NB4 (cell line): ENCODE measurements at regions not wholly inside any gene's neighbourhood (a gene's known extent, or its start where the extent isn't known, plus 50 kb on each side); places are given as distances from the start of the nearest gene placed in this dataset.

Experiments
- CTCF ChIP-seq: IDR thresholded peaks from one replicate; pipeline ENCODE4 v1.5.1; 2012; ENCODE audit warnings: low read depth, low read length
- MYC ChIP-seq: IDR thresholded peaks from 2 replicates; pipeline ENCODE4 v1.6.1; 2011; ENCODE audit warnings: low read depth, low read length
- POLR2A ChIP-seq: IDR thresholded peaks from 2 replicates; pipeline ENCODE4 v1.6.1; 2011; ENCODE audit warnings: mild to moderate bottlenecking; ENCODE audit not compliant: insufficient read length; ENCODE audit errors: extremely low read depth
- TF ChIP-seq, protein P1 (sequence below): IDR thresholded peaks from 2 replicates; pipeline ENCODE4 v1.6.1; 2011; ENCODE audit warnings: low read depth, low read length

- no peak for TF ChIP-seq CTCF
- TF ChIP-seq POLR2A, result no peak
- TF ChIP-seq, protein P1, sequence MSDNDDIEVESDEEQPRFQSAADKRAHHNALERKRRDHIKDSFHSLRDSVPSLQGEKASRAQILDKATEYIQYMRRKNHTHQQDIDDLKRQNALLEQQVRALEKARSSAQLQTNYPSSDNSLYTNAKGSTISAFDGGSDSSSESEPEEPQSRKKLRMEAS, result no peak
- TF ChIP-seq MYC, result no peak
These were observed 2110.3 kb downstream of the NCAM2 start for GRCh38 chr21:23108533-23108932.
